AG10803 (cell line): ENCODE measurements at regions not wholly inside any gene's neighbourhood (a gene's known extent, or its start where the extent isn't known, plus 50 kb on each side); places are given as distances from the start of the nearest gene placed in this dataset.

Experiments used
- DNase-seq: peaks from one replicate; pipeline ENCODE4 v3.0.0; 2010; ENCODE audit warnings: low read depth
- H3K4me3 ChIP-seq: 2 replicates; pipeline ENCODE4 v1.5.1; 2011; ENCODE audit warnings: mild to moderate bottlenecking, low read length, control low read depth
- TF ChIP-seq, protein P1 (sequence below): conservative IDR thresholded peaks from 2 replicates; pipeline ENCODE4 v1.5.1; 2011; ENCODE audit warnings: mild to moderate bottlenecking, low read length, control low read depth, inconsistent platforms

GRCh38 chr14:98171654-98172053 lies 1100.3 kb downstream of the BCL11B start:
- no peak overlapping the region for H3K4me3 ChIP-seq
- TF ChIP-seq, protein P1, sequence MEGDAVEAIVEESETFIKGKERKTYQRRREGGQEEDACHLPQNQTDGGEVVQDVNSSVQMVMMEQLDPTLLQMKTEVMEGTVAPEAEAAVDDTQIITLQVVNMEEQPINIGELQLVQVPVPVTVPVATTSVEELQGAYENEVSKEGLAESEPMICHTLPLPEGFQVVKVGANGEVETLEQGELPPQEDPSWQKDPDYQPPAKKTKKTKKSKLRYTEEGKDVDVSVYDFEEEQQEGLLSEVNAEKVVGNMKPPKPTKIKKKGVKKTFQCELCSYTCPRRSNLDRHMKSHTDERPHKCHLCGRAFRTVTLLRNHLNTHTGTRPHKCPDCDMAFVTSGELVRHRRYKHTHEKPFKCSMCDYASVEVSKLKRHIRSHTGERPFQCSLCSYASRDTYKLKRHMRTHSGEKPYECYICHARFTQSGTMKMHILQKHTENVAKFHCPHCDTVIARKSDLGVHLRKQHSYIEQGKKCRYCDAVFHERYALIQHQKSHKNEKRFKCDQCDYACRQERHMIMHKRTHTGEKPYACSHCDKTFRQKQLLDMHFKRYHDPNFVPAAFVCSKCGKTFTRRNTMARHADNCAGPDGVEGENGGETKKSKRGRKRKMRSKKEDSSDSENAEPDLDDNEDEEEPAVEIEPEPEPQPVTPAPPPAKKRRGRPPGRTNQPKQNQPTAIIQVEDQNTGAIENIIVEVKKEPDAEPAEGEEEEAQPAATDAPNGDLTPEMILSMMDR, result no peak
- no peak for DNase-seq

DNA sequence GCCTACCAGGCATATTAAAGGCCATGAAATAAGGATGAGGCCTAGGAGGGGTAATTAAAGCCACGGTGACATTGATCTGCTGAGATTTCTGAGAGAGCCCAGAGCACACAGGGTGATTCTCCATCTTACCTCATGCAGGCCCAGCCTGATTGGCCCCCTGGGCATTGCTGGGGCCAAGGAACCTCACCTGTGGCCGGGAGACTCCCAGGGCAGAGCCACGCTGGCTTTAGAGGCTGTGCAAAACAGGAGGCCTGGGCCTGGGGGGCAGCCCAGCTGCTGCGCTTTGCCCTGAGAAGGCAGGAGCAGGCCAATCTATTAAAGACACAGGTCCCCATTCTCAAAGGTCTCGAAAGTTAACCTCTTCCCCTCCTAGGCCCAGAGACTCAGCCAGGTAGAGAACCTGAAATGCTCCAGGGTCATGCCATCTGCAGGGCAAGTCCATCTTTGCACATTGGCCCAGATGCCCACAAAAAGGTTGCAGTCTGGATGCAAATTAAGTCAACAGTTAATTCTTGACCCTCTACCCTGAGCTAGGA lies 1099.7 kb downstream of the BCL11B start:
- H3K4me3 ChIP-seq, result no peak overlapping the region
- DNase-seq, result no peak
- TF ChIP-seq, protein P1, result no peak

GRCh38 chr14:98173305-98173704 lies 1098.7 kb downstream of the BCL11B start:
- TF ChIP-seq, protein P1, result no peak
- no peak for DNase-seq
- no peak overlapping the region for H3K4me3 ChIP-seq

- no peak for DNase-seq
- no peak overlapping the region for H3K4me3 ChIP-seq
- TF ChIP-seq, protein P1, result no peak
Measured at GRCh38 chr14:98174041-98174440, 1098.0 kb downstream of the BCL11B start.

DNA sequence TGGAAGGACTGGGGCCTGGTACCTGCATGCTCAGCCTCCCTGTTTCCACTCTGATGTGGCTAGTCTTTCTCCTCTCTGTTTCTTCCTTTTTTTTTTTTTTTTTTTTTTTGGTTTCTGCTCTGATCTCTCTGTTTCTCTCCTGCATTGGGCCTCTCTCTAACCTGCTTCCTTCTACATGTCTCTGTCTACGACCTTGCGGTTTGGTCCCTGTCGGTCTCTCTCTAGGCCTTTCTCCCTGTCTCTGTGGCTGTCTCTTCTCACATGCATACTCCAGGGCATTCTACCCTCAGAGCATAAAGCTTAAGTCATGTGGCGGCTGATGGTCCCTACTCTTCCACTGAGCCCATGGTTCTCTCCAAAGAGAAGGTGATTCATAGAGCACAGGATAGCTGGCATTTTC lies 1096.6 kb downstream of the BCL11B start:
- no peak for DNase-seq
- H3K4me3 ChIP-seq, result no peak overlapping the region
- TF ChIP-seq, protein P1, result no peak

DNA sequence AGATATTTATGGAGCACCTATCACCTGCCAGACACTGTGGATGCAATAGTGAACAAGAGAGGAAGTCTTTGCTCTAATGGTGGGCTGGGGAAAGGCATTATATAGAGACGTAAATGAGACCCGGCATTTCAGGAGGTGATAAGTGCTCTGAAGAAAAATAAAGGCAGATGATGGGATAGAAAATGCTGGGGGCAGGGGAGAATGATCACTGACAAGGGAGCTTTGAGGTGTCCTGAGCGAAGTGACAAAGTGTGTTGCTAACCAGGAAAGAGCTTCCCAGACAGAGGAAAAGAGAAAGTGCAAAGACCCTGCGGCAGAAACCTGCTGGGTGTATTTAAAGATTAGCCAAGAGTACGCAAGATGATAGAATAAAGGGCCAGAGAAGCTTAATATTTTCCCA lies 1096.1 kb downstream of the BCL11B start:
- no peak for DNase-seq
- TF ChIP-seq, protein P1, result no peak
- no peak overlapping the region for H3K4me3 ChIP-seq

- TF ChIP-seq, protein P1, result no peak
- H3K4me3 ChIP-seq, result no peak overlapping the region
- no peak for DNase-seq
Measured at GRCh38 chr14:98176892-98177291, 1095.1 kb downstream of the BCL11B start.
